ENCODE measurements at regions not wholly inside any gene's neighbourhood (a gene's known extent, or its start where the extent isn't known, plus 50 kb on each side); places are given as distances from the start of the nearest gene placed in this dataset.
"Not testable (repeated sequence)": the region's sequence is repeated elsewhere in the genome, so short reads cannot be mapped to it uniquely, and the experiment has no call there.

DNA sequence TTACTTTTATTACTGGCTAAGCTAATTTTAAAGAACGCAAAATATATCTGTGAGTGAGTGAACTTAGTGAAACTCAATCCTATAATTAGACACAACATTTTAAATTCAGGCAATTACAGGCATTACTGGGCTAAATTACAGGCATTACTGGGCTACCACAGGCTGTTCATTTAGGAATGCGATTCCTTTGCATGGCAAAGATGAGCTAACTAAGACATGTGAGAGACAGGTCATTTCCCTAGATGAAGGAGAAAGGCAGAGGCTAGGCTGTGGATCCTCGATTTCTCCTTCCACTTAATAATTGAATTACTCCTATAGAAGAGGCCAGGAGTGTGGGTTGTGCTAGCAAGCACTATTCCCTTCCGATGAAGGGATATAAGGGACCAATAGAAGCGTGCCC, 429.4 kb upstream of the LMO3 start:
- ATAC-seq (ENCODE audit: insufficient number of reproducible peaks, low FRiP score, low read depth) = no peak
- Histone ChIP-seq H3K4me3 (no peak overlapping the region), H3K27ac (no peak overlapping the region), H3K36me3 (no peaks in the 10 kb centered on the region), H3K9me3 (no peaks in the 10 kb centered on the region), H3K4me1 (ENCODE audit: control insufficient read depth in 1 of 2, low read depth in 2 of 2) (no peaks in the 10 kb centered on the region), H3K27me3 (replicated peaks; ENCODE audit: insufficient read depth) (no peaks in the 10 kb centered on the region)
- TF ChIP-seq, protein P1, sequence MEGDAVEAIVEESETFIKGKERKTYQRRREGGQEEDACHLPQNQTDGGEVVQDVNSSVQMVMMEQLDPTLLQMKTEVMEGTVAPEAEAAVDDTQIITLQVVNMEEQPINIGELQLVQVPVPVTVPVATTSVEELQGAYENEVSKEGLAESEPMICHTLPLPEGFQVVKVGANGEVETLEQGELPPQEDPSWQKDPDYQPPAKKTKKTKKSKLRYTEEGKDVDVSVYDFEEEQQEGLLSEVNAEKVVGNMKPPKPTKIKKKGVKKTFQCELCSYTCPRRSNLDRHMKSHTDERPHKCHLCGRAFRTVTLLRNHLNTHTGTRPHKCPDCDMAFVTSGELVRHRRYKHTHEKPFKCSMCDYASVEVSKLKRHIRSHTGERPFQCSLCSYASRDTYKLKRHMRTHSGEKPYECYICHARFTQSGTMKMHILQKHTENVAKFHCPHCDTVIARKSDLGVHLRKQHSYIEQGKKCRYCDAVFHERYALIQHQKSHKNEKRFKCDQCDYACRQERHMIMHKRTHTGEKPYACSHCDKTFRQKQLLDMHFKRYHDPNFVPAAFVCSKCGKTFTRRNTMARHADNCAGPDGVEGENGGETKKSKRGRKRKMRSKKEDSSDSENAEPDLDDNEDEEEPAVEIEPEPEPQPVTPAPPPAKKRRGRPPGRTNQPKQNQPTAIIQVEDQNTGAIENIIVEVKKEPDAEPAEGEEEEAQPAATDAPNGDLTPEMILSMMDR (IDR thresholded peaks at IDR 0.05) = no peak
- no peak for DNase-seq (ENCODE audit: low spot score)

DNA sequence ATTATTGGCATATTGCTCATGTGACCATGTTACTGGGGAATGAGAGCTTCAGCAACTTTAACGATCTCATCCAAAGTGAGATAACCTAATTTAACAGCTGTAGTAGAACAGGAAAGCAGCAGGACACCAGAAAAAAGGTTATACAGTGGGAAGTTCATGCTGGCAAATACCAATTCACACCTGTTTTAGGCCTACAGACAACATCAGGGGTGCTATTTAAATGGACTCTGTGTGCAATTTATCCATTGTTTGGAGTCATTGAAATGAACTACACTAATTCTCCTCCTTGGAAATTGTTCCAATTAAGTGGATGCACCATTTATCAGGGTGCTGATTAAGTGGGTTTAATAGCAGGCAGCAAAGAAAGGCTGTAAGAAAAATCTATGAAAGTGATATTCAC, 424.4 kb upstream of the LMO3 start:
- no peaks in the 10 kb centered on the region for H3K4me1 ChIP-seq (ENCODE audit: control insufficient read depth in 1 of 2, low read depth in 2 of 2)
- no peaks in the 10 kb centered on the region for H3K36me3 ChIP-seq
- DNase-seq (ENCODE audit: low spot score) = no peak
- no peak for ATAC-seq (ENCODE audit: insufficient number of reproducible peaks, low FRiP score, low read depth)
- H3K4me3 ChIP-seq = no peak overlapping the region
- TF ChIP-seq, protein P1 (IDR thresholded peaks at IDR 0.05) = no peak
- no peaks in the 10 kb centered on the region for H3K9me3 ChIP-seq
- no peaks in the 10 kb centered on the region for H3K27me3 ChIP-seq (replicated peaks; ENCODE audit: insufficient read depth)
- no peak overlapping the region for H3K27ac ChIP-seq

DNA sequence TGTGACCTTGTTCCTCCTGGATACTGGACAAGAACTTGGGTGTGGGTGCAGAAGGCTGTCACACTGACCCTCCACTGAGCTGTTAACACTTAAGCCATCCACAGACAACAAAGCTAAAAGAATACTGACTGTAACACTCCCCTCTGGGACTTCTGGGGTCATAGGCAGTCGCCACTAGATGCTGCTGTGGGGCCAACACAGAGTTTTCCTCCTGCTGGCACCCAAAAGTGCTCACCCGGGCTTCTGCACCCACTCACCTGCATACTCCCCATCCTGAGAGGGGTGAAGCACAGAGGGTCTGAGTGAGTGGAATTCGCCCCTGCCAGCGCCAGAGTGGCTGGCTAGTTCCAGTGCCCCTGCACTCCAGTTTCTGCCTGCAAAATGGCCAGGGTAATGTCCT, 422.4 kb upstream of the LMO3 start:
- no peak overlapping the region for H3K4me3 ChIP-seq
- DNase-seq (ENCODE audit: low spot score) = no peak
- no peak for ATAC-seq (ENCODE audit: insufficient number of reproducible peaks, low FRiP score, low read depth)
- H3K27ac ChIP-seq = no peak overlapping the region
- no peaks in the 10 kb centered on the region for H3K4me1 ChIP-seq (ENCODE audit: control insufficient read depth in 1 of 2, low read depth in 2 of 2)
- TF ChIP-seq, protein P1 (IDR thresholded peaks at IDR 0.05) = no peak
- no peaks in the 10 kb centered on the region for H3K27me3 ChIP-seq (replicated peaks; ENCODE audit: insufficient read depth)
- H3K9me3 ChIP-seq = no peaks in the 10 kb centered on the region
- H3K36me3 ChIP-seq = no peaks in the 10 kb centered on the region

DNA sequence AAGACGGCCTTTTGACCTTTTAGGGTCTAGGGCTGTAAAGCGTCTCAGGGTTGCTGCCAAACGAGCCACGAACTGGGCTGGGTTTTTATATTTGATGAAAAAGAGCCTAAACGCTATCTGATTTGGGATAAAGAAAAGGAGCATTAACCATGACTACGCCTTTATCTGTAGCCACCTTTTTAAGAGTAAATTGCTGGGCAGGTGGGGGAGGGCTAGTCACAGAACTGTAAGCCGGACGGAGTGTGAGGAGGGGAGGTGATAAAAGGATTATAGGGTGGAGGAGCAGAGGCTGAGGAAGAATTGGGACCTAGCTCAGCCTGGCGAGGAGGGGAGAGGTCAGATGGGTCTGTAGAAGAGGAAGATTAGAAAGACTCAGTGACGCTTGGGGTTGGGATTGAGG, 419.5 kb upstream of the LMO3 start:
- not testable (repeated sequence) for H3K27ac ChIP-seq; H3K4me3 ChIP-seq; H3K36me3 ChIP-seq; DNase-seq (ENCODE audit: low spot score); H3K27me3 ChIP-seq (replicated peaks; ENCODE audit: insufficient read depth); H3K4me1 ChIP-seq (ENCODE audit: control insufficient read depth in 1 of 2, low read depth in 2 of 2); H3K9me3 ChIP-seq; ATAC-seq (ENCODE audit: insufficient number of reproducible peaks, low FRiP score, low read depth)

DNA sequence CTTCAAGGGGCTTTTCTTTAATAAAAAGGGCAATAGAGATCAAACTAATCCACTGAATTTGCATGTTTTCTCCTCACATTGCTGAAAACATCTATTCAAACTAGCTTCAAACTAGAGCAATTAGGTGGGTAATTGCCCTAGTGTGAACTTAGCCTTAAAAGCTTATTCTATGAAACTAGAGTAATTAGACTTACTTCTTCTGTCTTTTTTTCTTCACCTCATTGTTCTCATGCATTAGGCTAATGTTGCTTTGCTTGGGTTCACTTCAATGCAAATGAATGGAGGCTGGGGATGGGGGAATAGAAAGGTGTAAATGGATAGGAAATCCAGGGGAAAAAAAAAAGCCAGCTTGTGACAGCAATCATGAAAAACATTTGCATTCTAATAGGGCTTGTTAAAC, 414.8 kb upstream of the LMO3 start:
- H3K36me3 ChIP-seq = no peaks in the 10 kb centered on the region

DNA sequence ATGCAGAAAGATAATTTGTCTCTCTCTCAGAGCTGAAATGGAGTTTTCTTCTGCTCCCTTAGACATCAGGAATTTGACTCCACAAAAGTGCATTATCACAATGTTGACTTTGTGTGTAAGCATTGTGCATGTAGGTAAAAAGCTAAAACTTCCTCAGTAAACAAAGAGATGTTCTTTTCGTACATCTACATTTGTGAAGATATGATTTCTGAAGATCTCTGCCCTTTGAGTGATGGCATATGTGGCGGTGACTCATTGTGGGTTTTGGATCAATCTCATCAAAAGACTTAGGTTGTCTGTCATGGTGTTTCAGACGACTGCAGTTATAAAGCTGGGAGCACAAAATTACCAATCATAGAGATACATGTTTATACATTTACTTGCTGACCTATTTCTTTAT, 411.4 kb upstream of the LMO3 start:
- ATAC-seq (ENCODE audit: insufficient number of reproducible peaks, low FRiP score, low read depth) (no peak), DNase-seq (ENCODE audit: low spot score) (no peak)
- no peaks in the 10 kb centered on the region for H3K27me3 ChIP-seq (replicated peaks; ENCODE audit: insufficient read depth)
- TF ChIP-seq, protein P1 (IDR thresholded peaks at IDR 0.05) = no peak
- no peak overlapping the region for H3K27ac ChIP-seq
- H3K9me3 ChIP-seq = no peaks in the 10 kb centered on the region
- H3K36me3 ChIP-seq = no peaks in the 10 kb centered on the region
- no peaks in the 10 kb centered on the region for H3K4me1 ChIP-seq (ENCODE audit: control insufficient read depth in 1 of 2, low read depth in 2 of 2)
- no peak overlapping the region for H3K4me3 ChIP-seq

More for the DNA sequence above, 414.8 kb upstream of the LMO3 start:
- no peak for ATAC-seq (ENCODE audit: insufficient number of reproducible peaks, low FRiP score, low read depth)
- no peaks in the 10 kb centered on the region for H3K9me3 ChIP-seq
- no peak overlapping the region for H3K4me3 ChIP-seq
- H3K27me3 ChIP-seq (replicated peaks; ENCODE audit: insufficient read depth) = no peaks in the 10 kb centered on the region
- TF ChIP-seq, protein P1 (IDR thresholded peaks at IDR 0.05) = no peak
- no peak for DNase-seq (ENCODE audit: low spot score)
- no peaks in the 10 kb centered on the region for H3K4me1 ChIP-seq (ENCODE audit: control insufficient read depth in 1 of 2, low read depth in 2 of 2)
- H3K27ac ChIP-seq = no peak overlapping the region
